ENCODE measurements at regions not wholly inside any gene's neighbourhood (a gene's known extent, or its start where the extent isn't known, plus 50 kb on each side); places are given as distances from the start of the nearest gene placed in this dataset.
A peak's percentile ranks its signal among the peaks of the same experiment; 100 is the strongest.
"Not testable (repeated sequence)": the region's sequence is repeated elsewhere in the genome, so short reads cannot be mapped to it uniquely, and the experiment has no call there.

DNA sequence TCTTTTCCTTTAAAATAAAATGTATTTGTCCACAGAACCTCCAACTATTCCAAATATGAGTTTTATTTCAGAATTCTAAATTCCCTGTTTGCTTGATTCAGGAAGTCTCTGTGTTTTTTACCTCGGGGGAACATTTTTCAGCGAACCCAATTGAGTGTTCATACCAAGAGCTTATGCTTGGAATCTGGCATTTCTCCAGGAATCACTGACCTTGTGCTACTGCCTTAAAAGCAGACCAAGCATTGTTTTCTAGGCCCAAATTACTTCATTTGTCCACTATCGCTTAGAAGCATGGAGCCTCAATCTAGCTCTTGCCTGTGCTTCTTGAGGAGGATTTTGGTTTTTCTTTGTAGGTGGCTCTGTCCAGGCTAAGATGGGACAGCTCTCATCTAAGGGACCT lies 59.4 kb downstream of the EBLN1 start:
- no peak for DNase-seq (ENCODE audit: low spot score)

DNA sequence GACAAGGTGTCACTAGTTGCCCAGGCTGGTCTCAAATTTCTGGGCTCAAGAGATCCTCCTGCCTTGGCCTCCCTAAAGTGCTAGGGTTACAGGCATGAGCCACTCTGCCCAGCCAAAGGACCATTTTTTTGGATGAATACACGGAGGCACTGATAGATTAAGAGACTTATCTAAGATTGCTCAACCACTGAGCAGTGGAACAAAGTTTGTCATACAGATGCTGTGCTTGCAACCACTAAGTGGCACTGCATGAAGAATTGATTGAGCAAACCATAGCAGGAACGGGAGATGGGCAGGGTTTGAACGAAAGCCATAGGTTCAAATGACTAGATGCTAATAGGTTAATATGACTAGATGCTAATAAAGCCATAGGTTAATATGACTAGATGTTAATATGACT lies 61.1 kb downstream of the EBLN1 start:
- no peak for DNase-seq (ENCODE audit: low spot score)

DNA sequence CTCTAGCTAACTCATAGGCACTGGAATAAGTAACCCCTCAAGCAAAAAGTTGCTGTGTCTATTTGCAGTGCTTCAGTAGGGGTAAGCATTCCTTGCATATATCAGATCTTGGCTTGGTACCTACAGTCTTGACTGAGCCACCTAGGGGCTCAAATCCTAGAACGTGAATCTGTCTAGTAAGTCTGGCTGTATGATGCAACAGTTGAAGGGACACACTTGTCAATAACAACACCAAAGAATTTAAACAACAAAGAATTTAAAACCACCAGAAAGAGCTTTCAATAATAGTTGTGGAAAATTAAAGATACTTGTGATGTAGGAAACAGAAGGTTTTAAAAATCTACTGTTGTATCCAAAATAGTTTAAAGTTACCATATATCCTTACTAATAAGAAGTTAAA lies 65.4 kb downstream of the EBLN1 start:
- DNase-seq (ENCODE audit: low spot score), result no peak

DNA sequence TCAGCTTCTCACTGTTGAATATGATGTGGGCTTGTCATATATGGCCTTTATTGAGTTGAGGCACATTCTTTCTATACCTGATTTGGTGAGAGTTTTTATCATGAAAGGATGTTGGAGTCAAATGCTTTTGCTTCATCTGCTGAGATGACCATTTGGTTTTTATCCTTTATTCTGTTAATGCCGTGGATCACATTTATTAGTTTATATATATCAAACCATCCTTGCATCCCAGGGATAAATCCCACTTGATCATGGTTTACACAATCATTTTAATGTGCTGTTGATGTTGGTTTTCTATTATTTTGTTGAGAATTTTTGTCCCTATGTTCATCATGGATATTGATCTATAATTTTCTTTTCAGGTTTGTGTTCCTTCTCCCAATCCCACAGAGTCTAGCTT lies 67.0 kb downstream of the EBLN1 start:
- no peak for DNase-seq (ENCODE audit: low spot score)

DNA sequence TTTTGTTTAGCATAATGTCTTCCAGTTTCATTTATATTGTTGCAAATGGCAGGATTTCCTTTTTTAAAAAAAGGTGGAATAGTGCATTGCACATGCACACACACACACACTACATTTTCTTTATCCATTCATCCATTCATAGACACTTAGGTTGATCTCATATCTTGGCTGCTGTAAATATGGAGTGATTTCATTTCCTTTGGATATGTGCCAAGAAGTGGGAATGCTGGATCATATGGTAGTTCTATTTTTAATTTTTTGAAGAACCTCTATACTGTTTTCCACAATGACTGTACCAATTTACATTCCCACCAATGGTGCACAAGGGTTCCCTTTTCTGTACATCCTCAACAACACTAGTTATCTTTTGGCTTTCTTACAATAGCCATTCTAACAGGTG lies 68.9 kb downstream of the EBLN1 start:
- DNase-seq (ENCODE audit: low spot score), result no peak

DNA sequence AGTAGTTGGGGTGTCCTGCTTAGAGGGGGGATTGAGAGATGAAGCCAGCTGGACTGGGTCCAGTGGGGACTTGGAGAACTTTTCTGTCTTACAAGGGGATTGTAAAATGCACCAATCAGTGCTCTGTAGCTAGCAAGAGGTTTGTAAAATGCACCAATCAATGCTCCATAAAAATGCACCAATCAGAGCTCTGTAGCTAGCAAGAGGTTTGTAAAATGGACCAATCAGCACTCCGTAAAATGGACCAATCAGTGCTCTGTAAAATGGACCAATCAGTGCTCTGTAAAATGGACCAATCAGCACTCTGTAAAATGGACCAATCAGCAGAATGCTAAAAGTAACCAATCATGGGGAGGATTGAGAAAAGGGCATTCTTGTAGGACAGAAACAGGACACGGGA lies 71.9 kb downstream of the EBLN1 start:
- DNase-seq (ENCODE audit: low spot score), result not testable (repeated sequence)

DNA sequence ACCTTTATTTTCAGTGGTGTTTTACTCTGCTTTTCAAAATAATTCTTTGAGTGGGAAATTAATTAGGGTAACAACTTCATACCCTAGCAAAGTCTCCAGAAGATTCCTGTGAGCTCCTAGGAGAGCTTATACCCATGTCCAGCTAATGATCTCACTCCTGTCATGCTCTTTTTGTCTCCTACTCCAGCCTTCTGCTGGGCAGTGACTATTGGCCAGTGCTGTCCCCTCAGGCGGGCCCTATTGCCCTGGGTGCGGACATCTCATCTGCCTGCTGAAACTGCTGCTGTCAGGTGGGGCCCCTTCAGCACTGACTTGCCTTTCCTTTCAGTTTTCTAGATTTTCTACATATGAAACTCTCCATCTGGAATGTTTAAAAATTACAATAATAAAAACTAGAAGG lies 80.3 kb downstream of the EBLN1 start:
- DNase-seq (ENCODE audit: low spot score), result no peak

DNA sequence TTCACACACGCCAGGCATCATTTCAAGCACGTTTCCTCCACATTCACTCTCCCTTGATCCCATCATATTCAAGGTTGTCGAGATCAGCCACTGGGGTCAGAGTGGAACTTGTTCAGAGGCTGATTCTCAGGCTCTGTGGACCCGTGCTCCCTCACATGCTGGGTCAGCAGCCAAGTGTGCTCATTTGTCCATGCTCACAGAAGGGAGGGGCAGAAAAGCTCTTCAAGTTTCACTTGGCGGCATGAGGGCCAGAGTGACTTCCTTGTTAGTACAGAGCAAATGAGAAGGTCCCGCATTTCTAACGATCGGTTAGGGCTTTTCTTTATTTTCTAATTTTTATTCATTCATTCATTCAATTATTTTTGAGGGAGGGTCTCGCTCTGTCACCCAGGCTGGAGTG lies 82.2 kb downstream of the EBLN1 start:
- no peak for DNase-seq (ENCODE audit: low spot score)

DNA sequence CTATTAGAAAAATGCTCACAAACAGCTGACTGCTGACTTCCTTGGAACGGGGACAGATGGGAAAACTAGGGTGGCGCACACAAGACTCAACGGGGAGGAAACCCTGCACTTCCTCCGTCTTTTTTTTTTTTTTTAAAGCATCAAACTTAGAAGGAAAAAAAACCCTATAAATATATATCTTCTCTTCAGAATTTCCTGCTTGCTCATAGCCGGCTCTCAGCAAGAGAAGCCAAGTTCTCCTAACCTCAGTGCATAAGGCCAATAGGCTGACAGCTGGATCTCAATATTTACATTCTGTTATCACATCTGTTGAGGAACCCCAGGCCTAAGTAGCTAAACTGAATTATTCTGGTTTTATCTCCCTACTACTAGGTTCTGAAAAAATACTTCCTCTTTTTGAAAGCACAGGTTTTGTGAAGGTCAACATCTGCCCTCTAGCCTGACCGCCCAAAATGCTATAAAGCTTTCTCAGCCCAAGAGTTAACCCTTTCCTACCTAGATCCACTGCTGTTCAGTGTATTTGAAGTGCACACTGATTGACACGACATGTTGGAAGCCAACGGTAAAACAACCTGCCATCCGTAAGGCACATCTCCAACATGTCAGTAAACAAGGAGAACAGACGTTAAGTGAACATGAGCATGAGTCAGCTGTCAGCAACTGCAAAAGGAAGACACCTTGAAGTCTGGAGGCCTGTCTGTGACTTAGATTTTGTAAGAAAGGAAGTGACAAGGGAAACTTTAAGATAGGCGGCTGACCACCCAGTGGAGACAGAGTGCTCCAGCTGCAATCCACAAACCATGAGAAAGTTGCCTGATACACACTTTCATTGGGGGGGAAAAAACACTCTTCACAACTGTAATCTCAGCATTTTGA lies 83.8 kb downstream of the EBLN1 start:
- DNase-seq (ENCODE audit: low spot score), result no peak

DNA sequence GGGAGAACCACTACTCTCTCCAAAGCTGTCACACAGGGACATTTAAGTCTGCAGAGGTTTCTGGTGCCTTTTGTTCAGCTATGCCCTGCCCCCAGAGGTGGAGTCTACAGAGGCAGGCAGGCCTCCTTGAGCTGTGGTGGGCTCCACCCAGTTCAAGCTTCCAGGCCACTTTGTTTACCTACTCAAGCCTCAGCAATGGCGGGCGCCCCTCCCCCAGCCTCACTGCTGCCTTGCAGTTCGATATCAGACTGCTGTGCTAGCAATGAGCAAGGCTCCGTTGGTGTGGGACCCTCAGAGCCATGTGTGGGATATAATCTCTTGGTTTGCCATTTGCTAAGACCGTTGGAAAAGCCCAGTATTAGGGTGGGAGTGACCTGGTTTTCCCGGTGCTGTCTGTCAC lies 87.0 kb downstream of the EBLN1 start:
- DNase-seq (ENCODE audit: low spot score), result not testable (repeated sequence)

DNA sequence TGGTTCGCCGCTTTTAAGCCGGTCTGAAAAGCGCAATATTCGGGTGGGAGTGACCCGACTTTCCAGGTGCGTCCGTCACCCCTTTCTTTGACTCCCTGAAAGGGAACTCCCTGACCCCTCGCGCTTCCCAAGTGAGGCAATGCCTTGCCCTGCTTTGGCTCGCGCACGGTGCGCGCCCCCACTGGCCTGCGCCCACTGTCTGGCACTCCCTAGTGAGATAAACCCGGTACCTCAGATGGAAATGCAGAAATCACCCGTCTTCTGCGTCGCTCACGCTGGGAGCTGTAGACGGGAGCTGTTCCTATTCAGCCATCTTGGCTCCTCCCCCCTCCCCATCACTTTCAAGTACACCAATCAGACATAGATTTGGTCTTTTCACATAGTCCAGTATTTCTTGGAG lies 88.2 kb downstream of the EBLN1 start:
- DNase-seq (ENCODE audit: low spot score), result not testable (repeated sequence)

DNA sequence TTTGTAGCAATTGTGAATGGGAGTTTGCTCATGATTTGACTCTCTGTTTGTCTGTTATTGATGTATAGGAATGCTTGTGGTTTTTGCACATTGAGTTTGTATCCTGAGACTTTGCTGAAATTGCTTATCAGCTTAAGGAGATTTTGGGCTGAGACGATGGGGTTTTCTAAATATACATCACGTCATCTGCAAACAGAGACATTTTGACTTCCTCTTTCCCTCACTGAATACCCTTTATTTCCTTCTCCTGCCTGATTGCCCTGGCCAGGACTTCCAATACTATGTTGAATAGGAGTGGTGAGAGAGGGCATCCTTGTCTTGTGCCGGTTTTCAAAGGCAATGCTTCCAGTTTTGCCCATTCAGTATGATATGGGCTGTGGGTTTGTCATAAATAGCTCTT lies 96.6 kb downstream of the EBLN1 start:
- not testable (repeated sequence) for DNase-seq (ENCODE audit: low spot score)

DNA sequence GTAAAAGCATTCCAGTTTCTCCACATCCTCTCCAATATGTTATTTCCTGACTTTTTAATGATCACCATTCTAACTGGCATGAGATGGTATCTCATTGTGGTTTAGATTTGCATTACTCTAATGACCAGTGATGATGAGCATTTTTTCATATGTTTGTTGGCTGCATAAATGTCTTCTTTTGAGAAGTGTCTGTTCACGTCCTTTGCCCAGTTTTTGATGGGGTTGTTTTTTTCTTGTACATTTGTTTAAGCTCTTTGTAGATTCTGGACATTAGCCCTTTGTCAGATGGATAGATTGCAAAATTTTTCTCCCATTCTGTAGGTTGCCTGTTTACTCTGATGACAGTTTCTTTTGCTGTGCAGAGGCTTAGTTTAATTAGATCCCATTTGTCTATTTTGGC lies 97.7 kb downstream of the EBLN1 start:
- not testable (repeated sequence) for DNase-seq (ENCODE audit: low spot score)

DNA sequence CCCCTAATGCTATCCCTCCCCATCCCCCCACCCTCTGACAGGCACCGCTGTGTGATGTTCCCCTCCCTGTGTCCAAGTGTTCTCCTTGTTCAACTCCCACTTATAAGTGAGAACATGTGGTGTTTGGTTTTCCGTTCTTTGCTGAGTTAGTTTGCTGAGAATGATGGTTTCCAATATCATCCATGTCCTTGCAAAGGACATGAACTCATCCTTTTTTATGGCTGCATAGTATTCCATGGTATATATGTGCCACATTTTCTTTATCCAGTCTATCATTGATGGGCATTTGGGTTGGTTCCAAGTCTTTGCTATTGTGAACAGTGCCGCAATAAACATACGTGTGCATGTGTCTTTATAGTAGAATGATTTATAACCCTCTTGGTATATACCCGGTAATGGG lies 98.2 kb downstream of the EBLN1 start:
- DNase-seq (ENCODE audit: low spot score), result not testable (repeated sequence)

DNA sequence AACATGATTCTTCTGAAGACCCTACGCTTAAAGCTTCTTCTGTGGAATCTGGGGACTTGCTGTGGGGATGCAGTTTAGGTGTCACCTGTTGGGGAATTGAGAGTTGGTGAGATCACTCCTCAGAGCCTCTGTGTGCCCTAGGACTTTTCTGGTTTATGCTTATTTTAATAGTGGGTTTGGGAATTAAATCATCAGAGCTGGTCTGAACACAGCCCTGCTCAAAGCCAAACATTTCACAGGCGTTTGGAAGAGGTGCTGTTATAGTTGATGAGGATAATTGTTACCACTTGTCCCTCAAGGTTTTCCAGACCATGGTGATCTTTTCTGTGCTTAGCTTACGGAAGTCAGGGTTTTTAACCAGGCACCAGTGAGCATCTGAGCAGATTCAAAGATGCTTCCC lies 106.1 kb downstream of the EBLN1 start:
- no peak for DNase-seq (ENCODE audit: low spot score)

DNA sequence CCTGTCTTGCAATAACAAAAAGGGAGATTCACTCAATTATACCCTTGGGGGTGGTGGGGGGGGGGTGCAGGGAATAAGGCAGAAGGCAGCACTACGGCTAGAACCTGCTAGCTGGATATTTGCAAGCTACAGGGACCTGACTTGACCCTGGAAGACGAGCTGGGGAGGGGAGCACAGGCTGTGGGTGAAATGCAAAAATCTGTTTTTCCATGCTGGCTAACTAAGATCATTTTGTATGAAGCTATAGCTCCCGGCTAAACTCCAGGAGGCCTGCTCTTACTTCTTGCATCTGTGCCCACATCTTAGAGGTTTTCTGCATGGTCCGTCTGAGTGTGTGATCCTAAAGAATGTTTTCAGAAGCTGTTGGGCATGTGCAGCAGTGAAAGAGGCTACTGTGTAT lies 106.6 kb downstream of the EBLN1 start:
- DNase-seq (ENCODE audit: low spot score), result no peak

DNA sequence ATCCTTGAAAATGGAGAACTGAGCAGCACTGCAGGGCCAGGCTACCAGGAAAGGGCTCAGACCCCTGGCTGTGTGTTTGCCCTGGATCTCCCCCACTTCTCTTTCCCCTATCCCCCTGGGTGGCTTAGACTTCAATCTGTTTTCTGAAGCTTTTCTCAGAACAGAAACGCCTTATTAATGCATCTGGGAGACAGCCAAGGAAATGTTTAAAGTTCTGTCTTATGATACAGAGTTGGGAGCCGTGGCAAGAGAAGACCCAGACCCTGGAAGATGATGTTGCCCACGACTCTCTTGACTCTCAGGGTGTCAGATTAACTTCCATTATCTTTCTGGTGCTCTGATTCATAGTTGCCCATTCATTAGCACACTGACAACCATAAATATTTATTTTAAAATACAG lies 107.1 kb downstream of the EBLN1 start:
- no peak for DNase-seq (ENCODE audit: low spot score)

DNA sequence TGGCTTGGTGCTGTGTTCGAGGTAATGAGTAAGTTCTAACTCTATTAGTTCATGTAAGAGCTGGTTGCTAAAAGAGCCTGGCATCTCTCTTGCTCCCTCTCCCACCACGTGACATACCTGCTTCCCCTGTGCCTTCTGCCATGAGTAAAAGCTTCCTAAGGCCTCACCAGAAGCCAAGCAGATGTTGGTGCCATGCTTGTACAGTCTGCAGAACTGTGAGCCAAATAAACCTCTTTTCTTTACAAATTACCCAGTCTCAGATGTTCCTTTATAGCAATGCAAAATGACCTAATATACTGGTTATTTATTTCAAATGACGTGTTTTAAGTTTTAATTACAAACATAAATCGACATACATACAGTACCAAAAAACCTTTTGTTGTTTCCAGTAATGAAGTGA lies 101.7 kb upstream of the DNAJC1 start:
- no peak for DNase-seq (ENCODE audit: low spot score)

DNA sequence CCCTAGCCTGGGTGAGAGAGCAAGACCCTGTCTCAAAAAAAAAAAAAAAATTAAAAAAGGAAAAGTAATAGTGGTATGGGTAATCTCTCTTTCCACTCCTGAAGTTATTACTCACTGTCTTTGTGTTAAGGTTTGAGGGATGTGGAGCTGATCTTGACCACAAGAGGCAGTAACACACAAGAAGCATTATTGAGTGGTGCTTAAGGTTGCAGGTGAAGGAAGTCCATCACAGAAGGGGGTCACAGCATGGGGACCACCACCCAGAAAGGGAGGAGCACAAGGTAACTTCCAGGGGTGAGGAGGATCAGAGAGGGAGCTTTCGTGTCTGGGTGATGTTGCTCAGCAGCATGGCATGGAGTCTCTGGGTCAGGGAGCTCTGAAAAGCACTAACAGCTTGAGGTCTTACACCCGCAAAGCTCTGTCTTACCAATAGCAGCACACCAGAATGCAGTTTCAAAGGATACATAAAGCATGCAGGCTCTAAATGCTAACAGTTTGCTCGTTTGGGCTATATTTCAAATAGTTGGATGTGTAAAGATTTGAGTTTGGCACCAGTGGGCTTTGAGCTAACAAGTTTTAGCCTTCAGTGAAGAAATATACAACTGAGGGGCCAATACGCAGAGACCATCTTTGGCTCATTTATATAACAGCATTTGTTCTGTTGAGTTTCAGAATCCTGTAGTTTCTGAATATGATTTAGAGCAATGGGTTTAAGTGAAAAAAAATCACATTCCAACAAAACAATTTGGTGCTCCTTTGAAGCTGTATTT lies 100.4 kb upstream of the DNAJC1 start:
- no peak for DNase-seq (ENCODE audit: low spot score)

DNA sequence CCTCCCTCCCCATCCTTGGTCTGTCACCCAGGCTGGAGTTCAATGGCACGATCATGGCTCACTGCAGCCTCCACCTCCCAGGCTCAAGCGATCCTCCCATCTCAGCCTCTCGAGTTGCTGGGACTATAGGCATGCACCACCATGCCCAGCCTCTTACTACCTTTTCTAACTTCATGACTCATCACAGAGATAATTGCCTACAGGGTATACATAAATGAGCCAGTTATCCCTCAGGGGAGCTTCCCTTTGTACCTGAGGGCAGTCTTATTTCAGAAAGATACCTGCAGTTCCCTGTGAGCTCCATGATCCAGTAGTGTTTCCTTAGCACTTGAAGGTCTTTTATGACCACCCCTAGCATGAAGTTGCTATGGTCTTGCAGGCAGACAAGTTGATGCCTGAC lies 94.2 kb upstream of the DNAJC1 start:
- DNase-seq (ENCODE audit: low spot score), result no peak

DNA sequence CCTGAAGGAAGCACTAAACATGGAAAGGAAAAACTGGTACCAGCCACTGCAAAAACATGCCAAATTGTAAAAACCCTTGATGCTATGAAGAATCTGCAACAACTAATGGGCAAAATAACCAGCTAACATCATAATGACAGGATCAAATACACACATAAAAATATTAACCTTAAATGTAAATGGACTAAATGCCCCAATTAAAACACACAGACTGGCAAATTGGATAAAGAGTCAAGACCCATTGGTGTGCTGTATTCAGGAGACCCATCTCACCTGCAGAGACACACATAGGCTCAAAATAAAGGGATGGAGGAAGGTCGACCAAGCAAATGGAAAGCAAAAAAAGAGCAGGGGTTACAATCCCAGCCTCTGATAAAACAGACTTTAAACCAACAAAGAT lies 87.7 kb upstream of the DNAJC1 start:
- DNase-seq (ENCODE audit: low spot score), result not testable (repeated sequence)

DNA sequence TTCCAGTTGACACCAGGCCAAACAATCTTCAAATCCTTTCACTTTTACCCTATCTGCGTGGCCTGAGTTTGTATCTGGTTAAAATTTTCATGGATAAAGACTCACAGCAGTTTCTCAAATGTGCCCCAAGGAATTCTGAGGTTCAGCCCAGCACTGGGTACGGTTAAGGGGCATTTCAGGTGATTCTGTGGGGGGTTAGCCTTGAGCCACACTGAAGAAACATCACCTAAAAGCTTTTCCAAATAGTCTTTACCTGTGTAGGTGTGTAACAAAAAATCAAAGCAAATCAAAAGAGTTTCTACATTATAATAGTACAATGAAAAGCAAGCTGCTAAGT lies 83.8 kb upstream of the DNAJC1 start:
- no peak for DNase-seq (ENCODE audit: low spot score)

DNA sequence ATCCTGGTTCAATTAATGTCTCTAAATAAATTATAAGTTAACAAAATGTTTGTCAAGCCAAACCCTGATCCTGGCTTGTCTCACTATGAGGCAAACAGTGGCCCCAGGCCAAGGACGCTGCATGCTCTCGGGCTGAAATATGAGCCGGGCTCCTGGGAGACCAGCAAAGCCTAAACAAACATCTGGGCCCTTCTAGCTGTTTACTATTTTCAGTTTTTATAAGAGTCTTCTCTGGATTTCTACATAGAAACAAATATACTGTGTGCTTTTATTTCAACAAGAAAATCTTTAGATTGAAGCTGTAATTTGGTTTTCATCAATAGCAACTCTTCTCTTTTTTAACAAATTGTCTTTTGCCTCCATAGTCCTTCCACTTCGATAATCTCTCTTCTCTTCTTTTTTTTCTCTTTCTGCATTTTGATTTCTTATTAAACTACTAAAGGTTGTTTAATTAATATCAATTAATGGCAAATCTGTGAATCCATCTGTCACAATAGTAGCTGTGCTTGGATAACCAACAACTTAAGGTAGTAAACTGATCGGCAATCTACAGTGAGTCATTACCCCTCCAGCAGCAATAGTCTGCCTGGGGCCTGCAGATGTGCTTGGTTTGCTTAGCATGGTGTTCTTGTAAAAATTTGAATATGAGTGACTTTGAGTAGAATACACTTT lies 83.3 kb upstream of the DNAJC1 start:
- peak; percentile 87 for DNase-seq (ENCODE audit: low spot score)

Measured in AG20443 (cell line).